Lower leg skin (tissue), 4 donors: ENCODE measurements at regions not wholly inside any gene's neighbourhood (a gene's known extent, or its start where the extent isn't known, plus 50 kb on each side); places are given as distances from the start of the nearest gene placed in this dataset.

Source experiments
- DNase-seq, 2 donors: peaks; one replicate each; pipeline ENCODE4 v3.0.0-alpha.2; 2019; ENCODE audit warnings: low spot score in 2 of 2
- H3K4me3 ChIP-seq: fragments of 200-600 bp; sonication (generic); 2 replicates; pipeline ENCODE4 v1.5.1; 2017; ENCODE audit warnings: mild to moderate bottlenecking, low read depth; ENCODE audit not compliant: poor library complexity, severe bottlenecking
- CTCF ChIP-seq, 3 donors: fragments of 450-650 bp; IDR thresholded peaks; one replicate each; pipeline ENCODE4 v1.5.1; 2016; ENCODE audit warnings: antibody characterized with exemption in 3 of 3, mild to moderate bottlenecking in 3 of 3, moderate library complexity in 2 of 3
- POLR2A ChIP-seq, 2 donors: fragments of 450-650 bp; IDR thresholded peaks; one replicate each; pipeline ENCODE4 v1.6.1; 2016 to 2017; ENCODE audit warnings: antibody characterized with exemption in 2 of 2, mild to moderate bottlenecking in 1 of 2, moderate library complexity in 1 of 2
- WGBS, 2 donors: methylation state at CpG; one replicate each; pipeline ENCODE4 v1.1.5; 2018; 5-methylcytosine and 5-hydroxymethylcytosine counted together
- intact Hi-C: fragments of 100-400 bp; cut with DNase I; formaldehyde crosslinking; loops from one replicate; pipeline ENCODE4 v1.15.0; 2023; ENCODE audit warnings: low total_unique reads

DNA sequence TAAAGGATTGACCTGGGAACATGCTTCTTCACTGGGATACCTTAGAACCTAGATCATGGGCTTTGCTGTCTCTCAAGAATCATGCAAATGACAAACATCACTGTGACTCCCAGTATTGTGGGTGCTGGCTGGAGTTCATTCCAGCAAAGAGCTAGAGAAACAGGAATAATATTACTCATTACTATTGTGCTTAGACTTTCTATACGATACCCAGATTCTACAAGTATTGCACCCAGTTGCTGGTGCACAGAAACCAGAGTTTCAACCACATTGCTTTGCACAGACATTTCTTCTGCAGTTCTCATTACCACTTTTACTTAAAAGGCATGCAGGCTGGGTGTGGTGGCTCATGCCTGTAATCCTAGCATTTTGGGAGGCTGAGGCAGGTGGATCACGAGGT is 220.4 kb upstream of the ZNF217 start:
- TF ChIP-seq POLR2A (IDR thresholded peaks at IDR 0.05) (no peak), CTCF (IDR thresholded peaks at IDR 0.05) (no peak)
- WGBS, 2 donors = 74 to 76% methylated on average over 2 of the region's 2 CpGs
- no peak overlapping the region for H3K4me3 ChIP-seq
- DNase-seq = no peak
- intact Hi-C loops = no loop called here

- 50 to 56% methylated on average over 5 of the region's 5 CpGs for whole genome bisulfite sequencing, 2 donors
- H3K4me3 ChIP-seq = no peak overlapping the region
- no peak for DNase-seq
- no peak for TF ChIP-seq POLR2A (IDR thresholded peaks at IDR 0.05)
- no peak for TF ChIP-seq CTCF (IDR thresholded peaks at IDR 0.05)
- intact Hi-C loops = no loop called here
Measured at GRCh38 chr20:53813636-53814035, 220.0 kb upstream of the ZNF217 start.

GRCh38 chr20:53811577-53811976 is 217.9 kb upstream of the ZNF217 start:
- no peak overlapping the region for H3K4me3 ChIP-seq
- intact Hi-C loops = no loop called here
- TF ChIP-seq CTCF (IDR thresholded peaks at IDR 0.05) = no peak
- no peak for TF ChIP-seq POLR2A (IDR thresholded peaks at IDR 0.05)
- DNase-seq = no peak

DNA sequence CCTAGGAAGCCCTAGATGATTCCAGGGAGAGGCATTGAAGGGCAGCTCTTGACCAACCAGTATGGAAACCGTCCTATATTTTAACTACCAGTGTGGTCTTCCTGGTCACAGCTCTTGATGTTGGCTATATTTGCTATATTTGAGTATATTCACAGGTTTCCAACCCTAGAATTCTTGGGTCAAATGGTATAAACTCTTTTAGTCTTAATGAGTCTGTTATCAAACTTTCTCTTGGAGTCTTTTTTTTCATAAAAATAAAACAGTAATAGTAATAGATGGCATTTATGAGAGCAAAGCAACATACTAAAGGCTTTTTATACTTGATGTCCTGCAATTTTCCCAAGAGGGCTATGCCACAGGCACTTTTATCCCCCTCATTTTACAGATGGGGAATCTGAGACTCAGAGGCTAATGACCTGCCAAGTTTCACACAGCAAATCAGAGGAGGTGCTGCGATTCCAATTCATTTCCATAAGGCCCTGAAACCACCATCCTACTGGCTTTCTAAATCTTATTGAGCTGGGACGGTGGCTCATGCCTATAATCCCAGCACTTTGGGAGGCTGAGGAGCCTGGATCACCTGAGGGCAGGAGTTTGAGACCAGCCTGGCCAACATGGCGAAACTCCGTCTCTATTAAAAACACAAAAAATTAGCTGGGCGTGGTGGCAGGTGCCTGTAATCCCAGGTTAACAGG is 217.2 kb upstream of the ZNF217 start:
- WGBS, 2 donors = 63 to 82% methylated on average over 6 of the region's 6 CpGs
- DNase-seq = no peak
- TF ChIP-seq CTCF (IDR thresholded peaks at IDR 0.05) = no peak
- TF ChIP-seq POLR2A (IDR thresholded peaks at IDR 0.05) = no peak
- H3K4me3 ChIP-seq = no peak overlapping the region
- intact Hi-C loops = no loop called here

DNA sequence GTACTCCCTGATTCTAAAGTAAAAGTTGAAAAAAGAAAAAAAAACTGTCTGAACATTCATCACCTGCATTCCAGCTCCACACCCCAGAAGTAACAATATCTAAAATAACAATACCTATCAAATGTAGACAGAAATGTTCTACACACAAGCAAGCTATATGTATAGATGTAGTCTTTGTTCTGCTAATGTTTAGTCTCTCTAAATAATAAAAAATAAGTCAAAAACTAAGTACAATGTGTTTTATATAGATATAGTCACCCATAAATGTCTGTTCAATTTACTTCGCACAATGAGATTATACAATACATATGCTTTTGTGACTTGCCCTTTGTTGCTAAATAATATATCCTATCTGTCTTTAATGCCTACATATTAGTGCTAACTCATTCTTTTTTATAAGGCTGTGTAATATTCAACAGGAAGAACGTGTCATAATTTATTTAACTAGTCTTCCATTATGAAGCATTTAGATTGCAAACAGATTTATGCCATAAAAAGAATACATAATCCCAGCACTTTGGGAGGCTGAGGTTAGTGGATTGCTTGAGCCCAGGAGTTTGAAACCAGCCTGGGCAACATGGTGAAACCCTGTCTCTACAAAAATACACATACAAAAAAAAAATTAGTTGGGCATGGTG is 216.2 kb upstream of the ZNF217 start:
- TF ChIP-seq CTCF (IDR thresholded peaks at IDR 0.05) (no peak), POLR2A (IDR thresholded peaks at IDR 0.05) (no peak)
- WGBS, 2 donors = 68 to 80% methylated on average over 2 of the region's 2 CpGs
- H3K4me3 ChIP-seq = no peak overlapping the region
- DNase-seq = no peak
- intact Hi-C loops = no loop called here

- intact Hi-C loops = no loop called here
- TF ChIP-seq POLR2A (IDR thresholded peaks at IDR 0.05) (no peak), CTCF (IDR thresholded peaks at IDR 0.05) (no peak)
- WGBS, 2 donors = 61 to 63% methylated on average over 2 of the region's 2 CpGs
- no peak overlapping the region for H3K4me3 ChIP-seq
- no peak for DNase-seq
Measured at GRCh38 chr20:53809217-53809616, 215.6 kb upstream of the ZNF217 start.
